Gastrocnemius medialis (tissue), 4 donors: ENCODE measurements at regions not wholly inside any gene's neighbourhood (a gene's known extent, or its start where the extent isn't known, plus 50 kb on each side); places are given as distances from the start of the nearest gene placed in this dataset.

Source experiments
- CTCF ChIP-seq, 5 experiments: fragments of 450-650 bp in 3 of 5; fragments of 200-600 bp in 2 of 5; sonication (generic) in 2 of 5; IDR thresholded peaks in 4 of 5; conservative IDR thresholded peaks in 1 of 5; 1 replicate in 4 of 5; 2 replicates in 1 of 5; pipeline ENCODE4 v1.5.1; 2016 to 2019; ENCODE audit warnings: antibody characterized with exemption in 5 of 5, mild to moderate bottlenecking in 3 of 5, moderate library complexity in 3 of 5
- POLR2A ChIP-seq, 2 donors: fragments of 450-650 bp; IDR thresholded peaks; one replicate each; pipeline ENCODE4 v1.6.1; 2017; ENCODE audit warnings: antibody characterized with exemption in 2 of 2, mild to moderate bottlenecking in 2 of 2, moderate library complexity in 2 of 2

- no peak for TF ChIP-seq POLR2A (IDR thresholded peaks at IDR 0.05)
- TF ChIP-seq CTCF (IDR thresholded peaks at IDR 0.05 in 4 of 5, conservative IDR thresholded peaks at IDR 0.05 in 1 of 5): no peak
These were observed 104.8 kb downstream of the ASB7 start for GRCh38 chr15:100707229-100707628.
